SK-N-SH (cell line): ENCODE measurements at regions not wholly inside any gene's neighbourhood (a gene's known extent, or its start where the extent isn't known, plus 50 kb on each side); places are given as distances from the start of the nearest gene placed in this dataset.

ENCODE experiments used
- CTCF ChIA-PET: fragments of 300-600, 350-600 bp; formaldehyde crosslinking; extraction: SDS; loops from one replicate; lab custom pipeline; 2021; lab: Yijun Ruan, JAX
- POLR2A ChIA-PET: fragments of 350-600 bp; sonication (Branson Sonifier 250); formaldehyde crosslinking; extraction: SDS; loops from one replicate; lab custom pipeline; 2020; ENCODE audit warnings: antibody characterized with exemption, inconsistent platforms; lab: Yijun Ruan, JAX
- DNase-seq: peaks from one replicate; pipeline ENCODE4 v3.0.0; 2012
- H2AFZ ChIP-seq: fragments of 200-600 bp; sonication (generic); 2 replicates; pipeline ENCODE4 v1.8.1; 2016; ENCODE audit warnings: antibody characterized with exemption, mild to moderate bottlenecking, low read depth
- H3F3A ChIP-seq: fragments of 200-600 bp; sonication (generic); replicated peaks from 2 replicates; pipeline ENCODE3; 2016; ENCODE audit warnings: antibody characterized with exemption, mild to moderate bottlenecking; ENCODE audit not compliant: insufficient read depth
- H3K27ac ChIP-seq, 2 experiments: fragments of 200-500 bp in 1 of 2; fragments of 200-600 bp in 1 of 2; sonication (Bioruptor generic) in 1 of 2; sonication (generic), shearing (Covaris generic) in 1 of 2; 2 replicates each; pipeline versions ENCODE4 v1.5.1 to v1.6.1; 2014 to 2016; ENCODE audit warnings: low read depth in 2 of 2, inconsistent platforms in 1 of 2, low read length in 1 of 2, mild to moderate bottlenecking in 1 of 2, mixed read lengths in 1 of 2
- H3K27me3 ChIP-seq: fragments of 200-600 bp; sonication (generic), shearing (Covaris generic); 2 replicates; pipeline ENCODE4 v1.6.1; 2016; ENCODE audit warnings: mixed run types; ENCODE audit not compliant: insufficient read depth
- H3K36me3 ChIP-seq, 2 experiments: fragments of 200-500 bp in 1 of 2; fragments of 200-600 bp in 1 of 2; sonication (Bioruptor generic) in 1 of 2; sonication (generic) in 1 of 2; replicated peaks in 1 of 2; 2 replicates each; pipeline versions ENCODE3 to v1.5.1; 2014 to 2016; ENCODE audit warnings: low read length in 1 of 2, mild to moderate bottlenecking in 1 of 2; ENCODE audit not compliant: insufficient read depth in 2 of 2, control insufficient read depth in 1 of 2
- H3K4me1 ChIP-seq, 2 experiments: fragments of 200-500 bp in 1 of 2; fragments of 200-600 bp in 1 of 2; sonication (Bioruptor generic) in 1 of 2; sonication (generic), shearing (Covaris generic) in 1 of 2; 2 replicates each; pipeline versions ENCODE4 v1.5.1 to v1.6.1; 2014 to 2016; ENCODE audit warnings: low read depth in 1 of 2, low read length in 1 of 2, mixed run types in 1 of 2; ENCODE audit not compliant: insufficient read depth in 2 of 2, control insufficient read depth in 1 of 2
- H3K4me2 ChIP-seq: fragments of 200-600 bp; sonication (generic), shearing (Covaris generic); 2 replicates; pipeline ENCODE4 v1.6.1; 2017; ENCODE audit warnings: mixed run types
- H3K4me3 ChIP-seq, 2 experiments: fragments of 200-500 bp in 1 of 2; fragments of 200-600 bp in 1 of 2; sonication (Bioruptor generic) in 1 of 2; sonication (generic), shearing (Covaris generic) in 1 of 2; 2 replicates each; pipeline versions ENCODE4 v1.5.1 to v1.8.1; 2014 to 2016; ENCODE audit warnings: low read depth in 2 of 2, inconsistent platforms in 1 of 2, low read length in 1 of 2, mild to moderate bottlenecking in 1 of 2, mixed read lengths in 1 of 2, moderate library complexity in 1 of 2
- H3K79me2 ChIP-seq: fragments of 200-600 bp; sonication (generic); 2 replicates; pipeline ENCODE4 v1.8.1; 2017; ENCODE audit warnings: mild to moderate bottlenecking; ENCODE audit not compliant: insufficient read depth
- H3K9ac ChIP-seq: fragments of 200-600 bp; sonication (generic); 2 replicates; pipeline ENCODE4 v1.6.1; 2017; ENCODE audit warnings: mixed run types
- H3K9me2 ChIP-seq: fragments of 200-600 bp; sonication (generic); 2 replicates; pipeline ENCODE4 v1.6.1; 2017; ENCODE audit warnings: mixed run types
- H3K9me3 ChIP-seq: fragments of 200-600 bp; sonication (generic); 2 replicates; pipeline ENCODE4 v1.6.1; 2017; ENCODE audit warnings: mixed run types, mild to moderate bottlenecking, moderate library complexity
- H4K20me1 ChIP-seq: fragments of 200-600 bp; sonication (generic); 2 replicates; pipeline ENCODE4 v1.6.1; 2017; ENCODE audit warnings: mild to moderate bottlenecking, mixed run types; ENCODE audit not compliant: insufficient read depth
- ELF1 ChIP-seq: IDR thresholded peaks from 2 replicates; pipeline ENCODE4 v1.4.0; 2012
- EP300 ChIP-seq, 2 experiments: IDR thresholded peaks; 2 replicates each; pipeline versions ENCODE4 v1.4.0 to v1.6.1; 2012; ENCODE audit warnings: borderline replicate concordance in 1 of 2, low read depth in 1 of 2, low read length in 1 of 2
- GABPA ChIP-seq: IDR thresholded peaks from 2 replicates; pipeline ENCODE4 v1.4.0; 2012; ENCODE audit warnings: low read depth, mild to moderate bottlenecking
- GATA2 ChIP-seq: sonication (generic); formaldehyde crosslinking; IDR thresholded peaks from 2 replicates; pipeline ENCODE4 v1.5.0; 2020; ENCODE audit warnings: mild to moderate bottlenecking, missing genetic modification reagents
- IRF3 ChIP-seq: fragments of 150-350 bp; IDR thresholded peaks from 2 replicates; pipeline ENCODE4 v1.6.1; 2016; ENCODE audit warnings: mild to moderate bottlenecking, low read depth, low read length
- NFIC ChIP-seq: IDR thresholded peaks from 2 replicates; pipeline ENCODE4 v1.4.0; 2012; ENCODE audit warnings: borderline replicate concordance
- RAD21 ChIP-seq: IDR thresholded peaks from 2 replicates; pipeline ENCODE4 v1.6.1; 2012; ENCODE audit warnings: mild to moderate bottlenecking, low read length
- RFX5 ChIP-seq: IDR thresholded peaks from 2 replicates; pipeline ENCODE4 v1.6.1; 2012; ENCODE audit warnings: mild to moderate bottlenecking, improper control_type of control experiment, low read length
- TCF12 ChIP-seq: IDR thresholded peaks from 2 replicates; pipeline ENCODE4 v1.4.0; 2012
- USF2 ChIP-seq: fragments of 150-350 bp; IDR thresholded peaks from 2 replicates; pipeline ENCODE4 v1.6.1; 2017; ENCODE audit warnings: antibody characterized with exemption, low read length, low read depth, borderline replicate concordance
- YY1 ChIP-seq: IDR thresholded peaks from 2 replicates; pipeline ENCODE4 v1.4.0; 2012; ENCODE audit warnings: low read depth, mild to moderate bottlenecking
- ZBTB33 ChIP-seq: IDR thresholded peaks from 2 replicates; pipeline ENCODE4 v1.4.0; 2012; ENCODE audit warnings: low read depth, borderline replicate concordance
- WGBS: methylation state at CpG from one replicate; pipeline ENCODE4 v1.1.6; 2017; ENCODE audit warnings: low lambda C conversion rate; 5-methylcytosine and 5-hydroxymethylcytosine counted together

GRCh38 chr2:144660518-144661316 is 140.8 kb upstream of the ZEB2 start (continued):
- no peak for TF ChIP-seq IRF3
- no peak for TF ChIP-seq USF2
- TF ChIP-seq NFIC, result no peak
- TF ChIP-seq RAD21, result no peak
- no peak for TF ChIP-seq ZBTB33

- Histone ChIP-seq H3K9me2 (no peaks in the 10 kb centered on the region), H3K9ac (no peak overlapping the region), H3K4me3 (no peak overlapping the region), H3K4me1 (no peaks in the 10 kb centered on the region), H4K20me1 (no peaks in the 10 kb centered on the region), H3K4me2 (no peak overlapping the region), H3F3A (no peaks in the 10 kb centered on the region), H3K79me2 (no peaks in the 10 kb centered on the region), H2AFZ (no peak overlapping the region), H3K36me3 (no peaks in the 10 kb centered on the region), H3K27me3 (no peaks in the 10 kb centered on the region), H3K9me3 (no peaks in the 10 kb centered on the region), H3K27ac (no peak overlapping the region)
- POLR2A ChIA-PET, result no interaction called here
- 90% methylated on average over 9 of the region's 10 CpGs for WGBS
- CTCF ChIA-PET, result interaction anchor here (1.0 kb wide), 1 partner anchor 20 kb away, joined by 3 read pairs; no protein-coding TSS in a partner anchor
- TF ChIP-seq EP300 (IDR thresholded peaks at IDR 0.05; ENCODE audit: borderline replicate concordance in 1 of 2, low read depth in 1 of 2, low read length in 1 of 2), result no peak
- TF ChIP-seq ELF1, result no peak
- no peak for TF ChIP-seq TCF12
- TF ChIP-seq RFX5, result no peak
- no peak for TF ChIP-seq GABPA
- TF ChIP-seq GATA2 (CRISPR knock-in tag), result no peak
- TF ChIP-seq YY1, result no peak
- DNase-seq, result no peak
These were observed 139.9 kb upstream of the ZEB2 start for GRCh38 chr2:144659731-144660275.
